Ectodermal cell (in vitro differentiated cells): ENCODE measurements at regions not wholly inside any gene's neighbourhood (a gene's known extent, or its start where the extent isn't known, plus 50 kb on each side); places are given as distances from the start of the nearest gene placed in this dataset.

Experiments used
- H3K27ac ChIP-seq: 2 replicates; pipeline ENCODE4 v1.7.0; 2013; ENCODE audit warnings: mild to moderate bottlenecking, low read depth, low read length; ENCODE audit not compliant: insufficient read depth, poor library complexity, severe bottlenecking
- H3K27me3 ChIP-seq: 2 replicates; pipeline ENCODE4 v1.7.0; 2013; ENCODE audit warnings: mild to moderate bottlenecking, low read length; ENCODE audit not compliant: insufficient read depth, control insufficient read depth, poor library complexity, severe bottlenecking
- H3K36me3 ChIP-seq: one replicate; pipeline ENCODE4 v1.7.0; 2013; ENCODE audit warnings: low read length; ENCODE audit not compliant: control insufficient read depth, insufficient read depth
- H3K4me1 ChIP-seq: one replicate; pipeline ENCODE4 v1.7.0; 2013; ENCODE audit warnings: low read length; ENCODE audit not compliant: control insufficient read depth, insufficient read depth
- H3K4me3 ChIP-seq: 2 replicates; pipeline ENCODE4 v1.7.0; 2013; ENCODE audit warnings: low read depth, low read length, control low read depth; ENCODE audit not compliant: insufficient read depth
- H3K9me3 ChIP-seq: 2 replicates; pipeline ENCODE4 v1.7.0; 2013; ENCODE audit warnings: mild to moderate bottlenecking, low read length, moderate library complexity; ENCODE audit not compliant: control insufficient read depth
- WGBS, 2 experiments: methylation state at CpG; one replicate each; pipeline ENCODE4 v1.1.7; 2013; ENCODE audit warnings: missing lambda C conversion rate in 2 of 2; 5-methylcytosine and 5-hydroxymethylcytosine counted together

GRCh38 chr1:57882934-57883641, 459.2 kb upstream of the DAB1 start:
- H3K4me3 ChIP-seq, result no peak overlapping the region

GRCh38 chr1:57882072-57882471, 458.2 kb upstream of the DAB1 start:
- H3K4me1 ChIP-seq, result peaks cover 10% of the 10 kb centered on the region
- WGBS, 2 experiments, result 79 to 87% methylated on average over 3 of the region's 3 CpGs
- H3K36me3 ChIP-seq, result no peaks in the 10 kb centered on the region
- no peaks in the 10 kb centered on the region for H3K27me3 ChIP-seq
- H3K27ac ChIP-seq, result peak overlapping the region; percentile 38
- no peaks in the 10 kb centered on the region for H3K9me3 ChIP-seq
- no peak overlapping the region for H3K4me3 ChIP-seq

More at GRCh38 chr1:57882934-57883641, 459.2 kb upstream of the DAB1 start:
- 92% methylated on average over 6 of the region's 6 CpGs for WGBS, 2 experiments
- H3K4me1 ChIP-seq, result peaks cover 10% of the 10 kb centered on the region
- H3K27ac ChIP-seq, result no peak overlapping the region
- no peaks in the 10 kb centered on the region for H3K36me3 ChIP-seq
- H3K27me3 ChIP-seq, result no peaks in the 10 kb centered on the region
- H3K9me3 ChIP-seq, result no peaks in the 10 kb centered on the region

- H3K36me3 ChIP-seq, result no peaks in the 10 kb centered on the region
- no peaks in the 10 kb centered on the region for H3K9me3 ChIP-seq
- peaks cover 10% of the 10 kb centered on the region for H3K4me1 ChIP-seq
- H3K27ac ChIP-seq, result peak overlapping the region; percentile 38
- H3K4me3 ChIP-seq, result no peak overlapping the region
- no peaks in the 10 kb centered on the region for H3K27me3 ChIP-seq
- 92 to 94% methylated on average over 1 of the region's 2 CpGs for WGBS, 2 experiments
Observed at GRCh38 chr1:57881639-57882038, 457.8 kb upstream of the DAB1 start.

- Histone ChIP-seq H3K9me3 (no peaks in the 10 kb centered on the region), H3K27ac (no peak overlapping the region), H3K4me3 (no peak overlapping the region), H3K27me3 (no peaks in the 10 kb centered on the region), H3K4me1 (peaks cover 10% of the 10 kb centered on the region), H3K36me3 (no peaks in the 10 kb centered on the region)
- WGBS, 2 experiments, result 86 to 94% methylated on average over 3 of the region's 3 CpGs
Observed at GRCh38 chr1:57879700-57880099, 455.8 kb upstream of the DAB1 start.

GRCh38 chr1:57874418-57874877, 450.6 kb upstream of the DAB1 start:
- no peak overlapping the region for H3K27ac ChIP-seq
- H3K4me3 ChIP-seq, result no peak overlapping the region
- no peaks in the 10 kb centered on the region for H3K4me1 ChIP-seq
- no peaks in the 10 kb centered on the region for H3K27me3 ChIP-seq
- no peaks in the 10 kb centered on the region for H3K9me3 ChIP-seq
- no peaks in the 10 kb centered on the region for H3K36me3 ChIP-seq
- WGBS, 2 experiments, result 75 to 81% methylated on average over 2 of the region's 2 CpGs

- no peak overlapping the region for H3K27ac ChIP-seq
- H3K36me3 ChIP-seq, result no peaks in the 10 kb centered on the region
- H3K4me3 ChIP-seq, result no peak overlapping the region
- no peaks in the 10 kb centered on the region for H3K9me3 ChIP-seq
- H3K4me1 ChIP-seq, result no peaks in the 10 kb centered on the region
- no peaks in the 10 kb centered on the region for H3K27me3 ChIP-seq
Observed at GRCh38 chr1:57872913-57873312, 449.1 kb upstream of the DAB1 start.

GRCh38 chr1:57868908-57869307, 445.0 kb upstream of the DAB1 start:
- Histone ChIP-seq H3K4me3 (no peak overlapping the region), H3K4me1 (no peaks in the 10 kb centered on the region), H3K9me3 (no peaks in the 10 kb centered on the region), H3K27me3 (no peaks in the 10 kb centered on the region), H3K27ac (no peak overlapping the region), H3K36me3 (no peaks in the 10 kb centered on the region)
- WGBS, 2 experiments, result 89 to 95% methylated on average over 1 of the region's 1 CpG

- Histone ChIP-seq H3K9me3 (no peaks in the 10 kb centered on the region), H3K4me1 (no peaks in the 10 kb centered on the region), H3K27me3 (no peaks in the 10 kb centered on the region), H3K36me3 (no peaks in the 10 kb centered on the region), H3K27ac (no peak overlapping the region), H3K4me3 (no peak overlapping the region)
- 87% methylated on average over 2 to 3 of the region's 3 CpGs for WGBS, 2 experiments
Observed at GRCh38 chr1:57868239-57868638, 444.4 kb upstream of the DAB1 start.

- Histone ChIP-seq H3K27me3 (no peaks in the 10 kb centered on the region), H3K4me1 (no peaks in the 10 kb centered on the region), H3K27ac (no peak overlapping the region), H3K9me3 (no peaks in the 10 kb centered on the region), H3K36me3 (no peaks in the 10 kb centered on the region), H3K4me3 (no peak overlapping the region)
- WGBS, 2 experiments, result 91 to 97% methylated on average over 8 of the region's 8 CpGs
Observed at GRCh38 chr1:57866998-57867397, 443.1 kb upstream of the DAB1 start.

- no peaks in the 10 kb centered on the region for H3K36me3 ChIP-seq
- H3K9me3 ChIP-seq, result no peaks in the 10 kb centered on the region
- H3K4me1 ChIP-seq, result peaks cover 5% of the 10 kb centered on the region
- WGBS, 2 experiments, result 93 to 95% methylated on average over 5 of the region's 5 CpGs
- no peak overlapping the region for H3K27ac ChIP-seq
- no peak overlapping the region for H3K4me3 ChIP-seq
- H3K27me3 ChIP-seq, result no peaks in the 10 kb centered on the region
Observed at GRCh38 chr1:57860931-57861565, 437.2 kb upstream of the DAB1 start.
